SK-N-SH (cell line): ENCODE measurements at regions not wholly inside any gene's neighbourhood (a gene's known extent, or its start where the extent isn't known, plus 50 kb on each side); places are given as distances from the start of the nearest gene placed in this dataset.

Source experiments
- CTCF ChIA-PET: fragments of 300-600, 350-600 bp; formaldehyde crosslinking; extraction: SDS; loops from one replicate; lab custom pipeline; 2021; lab: Yijun Ruan, JAX
- POLR2A ChIA-PET: fragments of 350-600 bp; sonication (Branson Sonifier 250); formaldehyde crosslinking; extraction: SDS; loops from one replicate; lab custom pipeline; 2020; ENCODE audit warnings: antibody characterized with exemption, inconsistent platforms; lab: Yijun Ruan, JAX
- DNase-seq: peaks from one replicate; pipeline ENCODE4 v3.0.0; 2012
- H2AFZ ChIP-seq: fragments of 200-600 bp; sonication (generic); 2 replicates; pipeline ENCODE4 v1.8.1; 2016; ENCODE audit warnings: antibody characterized with exemption, mild to moderate bottlenecking, low read depth
- H3F3A ChIP-seq: fragments of 200-600 bp; sonication (generic); replicated peaks from 2 replicates; pipeline ENCODE3; 2016; ENCODE audit warnings: antibody characterized with exemption, mild to moderate bottlenecking; ENCODE audit not compliant: insufficient read depth
- H3K27ac ChIP-seq, 2 experiments: fragments of 200-500 bp in 1 of 2; fragments of 200-600 bp in 1 of 2; sonication (Bioruptor generic) in 1 of 2; sonication (generic), shearing (Covaris generic) in 1 of 2; 2 replicates each; pipeline versions ENCODE4 v1.5.1 to v1.6.1; 2014 to 2016; ENCODE audit warnings: low read depth in 2 of 2, inconsistent platforms in 1 of 2, low read length in 1 of 2, mild to moderate bottlenecking in 1 of 2, mixed read lengths in 1 of 2
- H3K27me3 ChIP-seq: fragments of 200-600 bp; sonication (generic), shearing (Covaris generic); 2 replicates; pipeline ENCODE4 v1.6.1; 2016; ENCODE audit warnings: mixed run types; ENCODE audit not compliant: insufficient read depth
- H3K36me3 ChIP-seq, 2 experiments: fragments of 200-500 bp in 1 of 2; fragments of 200-600 bp in 1 of 2; sonication (Bioruptor generic) in 1 of 2; sonication (generic) in 1 of 2; replicated peaks in 1 of 2; 2 replicates each; pipeline versions ENCODE3 to v1.5.1; 2014 to 2016; ENCODE audit warnings: low read length in 1 of 2, mild to moderate bottlenecking in 1 of 2; ENCODE audit not compliant: insufficient read depth in 2 of 2, control insufficient read depth in 1 of 2
- H3K4me1 ChIP-seq, 2 experiments: fragments of 200-500 bp in 1 of 2; fragments of 200-600 bp in 1 of 2; sonication (Bioruptor generic) in 1 of 2; sonication (generic), shearing (Covaris generic) in 1 of 2; 2 replicates each; pipeline versions ENCODE4 v1.5.1 to v1.6.1; 2014 to 2016; ENCODE audit warnings: low read depth in 1 of 2, low read length in 1 of 2, mixed run types in 1 of 2; ENCODE audit not compliant: insufficient read depth in 2 of 2, control insufficient read depth in 1 of 2
- H3K4me2 ChIP-seq: fragments of 200-600 bp; sonication (generic), shearing (Covaris generic); 2 replicates; pipeline ENCODE4 v1.6.1; 2017; ENCODE audit warnings: mixed run types
- H3K4me3 ChIP-seq, 2 experiments: fragments of 200-500 bp in 1 of 2; fragments of 200-600 bp in 1 of 2; sonication (Bioruptor generic) in 1 of 2; sonication (generic), shearing (Covaris generic) in 1 of 2; 2 replicates each; pipeline versions ENCODE4 v1.5.1 to v1.8.1; 2014 to 2016; ENCODE audit warnings: low read depth in 2 of 2, inconsistent platforms in 1 of 2, low read length in 1 of 2, mild to moderate bottlenecking in 1 of 2, mixed read lengths in 1 of 2, moderate library complexity in 1 of 2
- H3K79me2 ChIP-seq: fragments of 200-600 bp; sonication (generic); 2 replicates; pipeline ENCODE4 v1.8.1; 2017; ENCODE audit warnings: mild to moderate bottlenecking; ENCODE audit not compliant: insufficient read depth
- H3K9ac ChIP-seq: fragments of 200-600 bp; sonication (generic); 2 replicates; pipeline ENCODE4 v1.6.1; 2017; ENCODE audit warnings: mixed run types
- H3K9me2 ChIP-seq: fragments of 200-600 bp; sonication (generic); 2 replicates; pipeline ENCODE4 v1.6.1; 2017; ENCODE audit warnings: mixed run types
- H3K9me3 ChIP-seq: fragments of 200-600 bp; sonication (generic); 2 replicates; pipeline ENCODE4 v1.6.1; 2017; ENCODE audit warnings: mixed run types, mild to moderate bottlenecking, moderate library complexity
- H4K20me1 ChIP-seq: fragments of 200-600 bp; sonication (generic); 2 replicates; pipeline ENCODE4 v1.6.1; 2017; ENCODE audit warnings: mild to moderate bottlenecking, mixed run types; ENCODE audit not compliant: insufficient read depth
- EZH2phosphoT487 ChIP-seq: fragments of 200-600 bp; sonication (generic); IDR thresholded peaks from 2 replicates; pipeline ENCODE4 v1.6.1; 2017; ENCODE audit warnings: low read depth, mixed run types, mild to moderate bottlenecking, antibody characterized with exemption, moderate library complexity, borderline replicate concordance
- GABPA ChIP-seq: IDR thresholded peaks from 2 replicates; pipeline ENCODE4 v1.4.0; 2012; ENCODE audit warnings: low read depth, mild to moderate bottlenecking
- JUND ChIP-seq: IDR thresholded peaks from 2 replicates; pipeline ENCODE4 v1.4.0; 2012
- MEF2A ChIP-seq: IDR thresholded peaks from 2 replicates; pipeline ENCODE4 v1.4.0; 2012; ENCODE audit warnings: low read depth, borderline replicate concordance
- MXI1 ChIP-seq: IDR thresholded peaks from 2 replicates; pipeline ENCODE4 v1.6.1; 2012; ENCODE audit warnings: mild to moderate bottlenecking, low read depth, low read length, improper control_type of control experiment
- RFX5 ChIP-seq: IDR thresholded peaks from 2 replicates; pipeline ENCODE4 v1.6.1; 2012; ENCODE audit warnings: mild to moderate bottlenecking, improper control_type of control experiment, low read length
- whole genome bisulfite sequencing: methylation state at CpG from one replicate; pipeline ENCODE4 v1.1.6; 2017; ENCODE audit warnings: low lambda C conversion rate; 5-methylcytosine and 5-hydroxymethylcytosine counted together
- TF ChIP-seq, protein P1 (sequence below): fragments of 200-600 bp; sonication (generic); IDR thresholded peaks from 2 replicates; pipeline ENCODE4 v1.6.1; 2017; ENCODE audit warnings: antibody characterized with exemption, mild to moderate bottlenecking, moderate library complexity
- TF ChIP-seq, protein P2 (sequence below): IDR thresholded peaks from 2 replicates; pipeline ENCODE4; 2012

DNA sequence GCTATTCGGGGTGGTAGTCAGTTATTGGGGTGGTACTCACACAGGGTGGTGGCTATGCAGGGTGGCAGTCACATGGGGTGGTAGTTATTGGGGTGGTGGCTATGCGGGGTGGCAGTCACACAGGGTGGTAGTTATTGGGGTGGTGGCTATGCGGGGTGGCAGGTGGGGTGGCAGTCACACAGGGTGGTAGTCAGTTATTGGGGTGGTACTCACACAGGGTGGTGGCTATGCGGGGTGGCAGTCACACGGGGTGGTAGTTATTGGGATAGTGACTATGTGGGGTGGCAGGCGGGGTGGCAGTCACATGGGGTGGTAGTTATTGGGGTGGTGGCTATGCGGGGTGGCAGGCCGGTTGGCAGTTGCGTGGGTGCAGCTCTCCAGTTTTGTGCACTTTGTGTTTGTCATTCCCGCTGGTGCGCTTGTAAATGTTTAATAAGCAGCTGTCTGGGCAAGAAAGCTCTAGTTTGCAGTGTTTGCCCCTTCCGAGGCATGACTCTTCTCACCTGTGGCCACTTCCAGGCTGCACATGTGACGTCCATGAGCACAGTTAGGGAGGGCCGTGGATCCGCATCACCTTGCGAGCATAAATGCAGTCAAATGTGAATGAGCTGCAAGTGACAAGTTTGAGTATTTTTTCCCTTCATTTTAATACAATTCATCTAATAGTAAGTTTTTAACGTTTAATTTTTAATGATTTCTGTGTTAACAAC is 219.0 kb upstream of the CST7 start (continued):
- no peak for TF ChIP-seq RFX5
- TF ChIP-seq JUND = no peak

GRCh38 chr20:24730750-24731149 is 218.3 kb upstream of the CST7 start:
- WGBS = 83% methylated on average over 5 of the region's 10 CpGs

DNA sequence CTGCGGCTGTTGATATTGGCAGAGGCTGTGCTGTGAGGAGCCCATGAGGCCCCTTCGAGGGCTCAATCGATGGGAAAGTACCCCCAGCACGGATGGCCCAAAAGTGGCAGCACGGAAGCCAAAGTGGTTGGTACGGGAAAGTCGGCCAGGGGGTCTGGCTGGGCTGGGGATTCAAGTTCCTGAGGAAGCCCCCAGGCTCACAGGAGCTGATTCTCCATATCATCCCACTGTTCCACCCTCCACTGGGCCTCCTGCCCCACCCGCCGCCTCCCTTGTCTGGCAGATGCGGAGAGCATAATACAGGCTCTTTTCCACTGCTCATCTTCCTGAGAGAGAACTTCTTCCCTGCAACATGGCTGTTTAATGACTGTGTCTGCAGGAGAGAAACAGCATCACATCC is 217.8 kb upstream of the CST7 start:
- H2AFZ ChIP-seq = no peak overlapping the region
- DNase-seq = no peak
- POLR2A ChIA-PET = no interaction called here
- no peaks in the 10 kb centered on the region for H3K9me2 ChIP-seq
- no peaks in the 10 kb centered on the region for H3K27me3 ChIP-seq
- no peak overlapping the region for H3K4me2 ChIP-seq
- no peaks in the 10 kb centered on the region for H3F3A ChIP-seq
- no peak overlapping the region for H3K27ac ChIP-seq
- H3K4me1 ChIP-seq = peaks cover 0 to 5% of the 10 kb centered on the region in 2 experiments; a peak in 1 of 4 replicates
- WGBS = 54% methylated on average over 10 of the region's 10 CpGs
- no peak overlapping the region for H3K4me3 ChIP-seq
- no peak overlapping the region for H3K9ac ChIP-seq
- H4K20me1 ChIP-seq = no peaks in the 10 kb centered on the region
- no peaks in the 10 kb centered on the region for H3K36me3 ChIP-seq
- CTCF ChIA-PET = no interaction called here
- no peaks in the 10 kb centered on the region for H3K79me2 ChIP-seq
- TF ChIP-seq, protein P1, sequence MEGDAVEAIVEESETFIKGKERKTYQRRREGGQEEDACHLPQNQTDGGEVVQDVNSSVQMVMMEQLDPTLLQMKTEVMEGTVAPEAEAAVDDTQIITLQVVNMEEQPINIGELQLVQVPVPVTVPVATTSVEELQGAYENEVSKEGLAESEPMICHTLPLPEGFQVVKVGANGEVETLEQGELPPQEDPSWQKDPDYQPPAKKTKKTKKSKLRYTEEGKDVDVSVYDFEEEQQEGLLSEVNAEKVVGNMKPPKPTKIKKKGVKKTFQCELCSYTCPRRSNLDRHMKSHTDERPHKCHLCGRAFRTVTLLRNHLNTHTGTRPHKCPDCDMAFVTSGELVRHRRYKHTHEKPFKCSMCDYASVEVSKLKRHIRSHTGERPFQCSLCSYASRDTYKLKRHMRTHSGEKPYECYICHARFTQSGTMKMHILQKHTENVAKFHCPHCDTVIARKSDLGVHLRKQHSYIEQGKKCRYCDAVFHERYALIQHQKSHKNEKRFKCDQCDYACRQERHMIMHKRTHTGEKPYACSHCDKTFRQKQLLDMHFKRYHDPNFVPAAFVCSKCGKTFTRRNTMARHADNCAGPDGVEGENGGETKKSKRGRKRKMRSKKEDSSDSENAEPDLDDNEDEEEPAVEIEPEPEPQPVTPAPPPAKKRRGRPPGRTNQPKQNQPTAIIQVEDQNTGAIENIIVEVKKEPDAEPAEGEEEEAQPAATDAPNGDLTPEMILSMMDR = no peak
- TF ChIP-seq, all 33 proteins: peak for 0
- H3K9me3 ChIP-seq = no peaks in the 10 kb centered on the region

More at GRCh38 chr20:24730750-24731149, 218.3 kb upstream of the CST7 start:
- no peaks in the 10 kb centered on the region for H3K9me3 ChIP-seq
- no peak for TF ChIP-seq MEF2A
- TF ChIP-seq GABPA = no peak
- TF ChIP-seq, all 33 proteins: peak for 0
- Histone ChIP-seq H3K4me2 (no peak overlapping the region), H3K27me3 (no peaks in the 10 kb centered on the region), H2AFZ (no peak overlapping the region), H3K27ac (no peak overlapping the region), H3K4me3 (no peak overlapping the region), H3K9ac (no peak overlapping the region), H3F3A (no peaks in the 10 kb centered on the region), H3K36me3 (no peaks in the 10 kb centered on the region), H3K4me1 (peaks cover 0 to 5% of the 10 kb centered on the region in 2 experiments; a peak in 1 of 4 replicates), H4K20me1 (no peaks in the 10 kb centered on the region), H3K79me2 (no peaks in the 10 kb centered on the region), H3K9me2 (no peaks in the 10 kb centered on the region)
- DNase-seq = no peak
- POLR2A ChIA-PET = no interaction called here
- CTCF ChIA-PET = no interaction called here

- DNase-seq = no peak
Observed at GRCh38 chr20:24732076-24732475, 217.0 kb upstream of the CST7 start.

More at GRCh38 chr20:24732076-24732475, 217.0 kb upstream of the CST7 start:
- ChIA-PET CTCF (no interaction called here), POLR2A (no interaction called here)
- H3K27ac ChIP-seq = no peak overlapping the region
- no peaks in the 10 kb centered on the region for H3K9me3 ChIP-seq
- 50% methylated on average over 5 of the region's 5 CpGs for WGBS
- no peaks in the 10 kb centered on the region for H3F3A ChIP-seq
- H2AFZ ChIP-seq = no peak overlapping the region
- H3K4me2 ChIP-seq = no peak overlapping the region
- H3K9me2 ChIP-seq = no peaks in the 10 kb centered on the region
- no peaks in the 10 kb centered on the region for H4K20me1 ChIP-seq
- H3K4me1 ChIP-seq = peaks cover 0 to 5% of the 10 kb centered on the region in 2 experiments; a peak in 1 of 4 replicates
- no peaks in the 10 kb centered on the region for H3K27me3 ChIP-seq
- H3K9ac ChIP-seq = no peak overlapping the region
- TF ChIP-seq, protein P2, sequence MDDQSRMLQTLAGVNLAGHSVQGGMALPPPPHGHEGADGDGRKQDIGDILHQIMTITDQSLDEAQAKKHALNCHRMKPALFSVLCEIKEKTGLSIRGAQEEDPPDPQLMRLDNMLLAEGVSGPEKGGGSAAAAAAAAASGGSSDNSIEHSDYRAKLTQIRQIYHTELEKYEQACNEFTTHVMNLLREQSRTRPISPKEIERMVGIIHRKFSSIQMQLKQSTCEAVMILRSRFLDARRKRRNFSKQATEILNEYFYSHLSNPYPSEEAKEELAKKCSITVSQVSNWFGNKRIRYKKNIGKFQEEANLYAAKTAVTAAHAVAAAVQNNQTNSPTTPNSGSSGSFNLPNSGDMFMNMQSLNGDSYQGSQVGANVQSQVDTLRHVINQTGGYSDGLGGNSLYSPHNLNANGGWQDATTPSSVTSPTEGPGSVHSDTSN = no peak
- TF ChIP-seq EZH2phosphoT487 = no peak
- no peak for TF ChIP-seq MXI1
- H3K4me3 ChIP-seq = no peak overlapping the region
- no peaks in the 10 kb centered on the region for H3K36me3 ChIP-seq
- no peaks in the 10 kb centered on the region for H3K79me2 ChIP-seq
